WI38 (cell line): ENCODE measurements at regions not wholly inside any gene's neighbourhood (a gene's known extent, or its start where the extent isn't known, plus 50 kb on each side); places are given as distances from the start of the nearest gene placed in this dataset.

Experiments
- H3K4me3 ChIP-seq: 2 replicates; pipeline ENCODE4 v1.5.1; 2011; ENCODE audit warnings: low read depth, mild to moderate bottlenecking, control low read depth, low read length
- CTCF ChIP-seq: IDR thresholded peaks from 2 replicates; pipeline ENCODE4 v1.5.1; 2012; ENCODE audit warnings: low read depth, mild to moderate bottlenecking, control low read depth, low read length

DNA sequence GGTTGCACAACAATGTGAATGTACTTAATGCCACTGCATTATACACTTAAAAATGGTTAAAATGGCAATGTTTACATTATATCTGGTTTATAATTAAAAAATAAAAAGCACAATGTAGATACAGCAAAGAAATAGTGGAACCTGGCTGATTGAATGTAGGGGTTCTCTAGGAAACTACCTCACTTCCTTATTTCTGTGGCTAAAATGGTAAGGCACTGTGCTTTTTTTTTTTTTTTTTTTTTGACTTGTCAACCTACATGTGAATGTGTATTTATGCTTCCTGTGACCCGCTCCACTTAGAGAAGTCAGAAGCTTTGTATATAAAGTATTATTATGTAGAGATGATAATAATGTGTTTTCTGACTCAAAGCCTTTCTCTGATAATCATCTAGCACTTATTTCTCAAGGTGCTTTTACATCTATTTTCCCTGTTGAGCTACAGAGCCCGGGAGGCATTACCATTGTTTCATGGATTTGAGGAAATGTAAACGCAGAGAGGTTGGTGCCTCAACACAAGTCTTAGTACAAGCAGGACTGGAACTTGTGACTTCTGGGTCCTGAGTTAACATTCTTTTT lies 55.0 kb downstream of the SOX4 start:
- no peak for TF ChIP-seq CTCF
- no peak overlapping the region for H3K4me3 ChIP-seq

DNA sequence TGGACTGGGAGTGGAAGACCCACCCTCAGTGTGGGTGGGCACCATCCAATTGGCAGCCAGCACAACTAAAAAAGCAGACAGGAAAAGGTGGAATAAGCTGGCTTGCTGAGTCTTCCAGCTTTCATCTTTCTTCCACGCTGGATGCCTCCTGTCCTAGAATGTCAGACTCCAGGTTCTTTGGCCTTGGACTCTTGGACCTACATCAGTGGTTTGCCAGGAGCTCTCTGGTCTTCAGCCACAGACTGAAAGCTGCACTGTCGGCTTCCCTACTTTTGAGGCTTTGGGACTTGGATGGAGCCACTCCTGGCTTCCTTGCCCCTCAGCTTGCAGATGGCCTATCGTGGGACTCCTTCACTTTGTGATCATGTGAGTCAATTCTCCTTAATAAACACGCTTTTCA lies 59.8 kb downstream of the SOX4 start:
- H3K4me3 ChIP-seq, result no peak overlapping the region
- no peak for TF ChIP-seq CTCF

GRCh38 chr6:21653905-21654304 lies 60.4 kb downstream of the SOX4 start:
- H3K4me3 ChIP-seq, result no peak overlapping the region

DNA sequence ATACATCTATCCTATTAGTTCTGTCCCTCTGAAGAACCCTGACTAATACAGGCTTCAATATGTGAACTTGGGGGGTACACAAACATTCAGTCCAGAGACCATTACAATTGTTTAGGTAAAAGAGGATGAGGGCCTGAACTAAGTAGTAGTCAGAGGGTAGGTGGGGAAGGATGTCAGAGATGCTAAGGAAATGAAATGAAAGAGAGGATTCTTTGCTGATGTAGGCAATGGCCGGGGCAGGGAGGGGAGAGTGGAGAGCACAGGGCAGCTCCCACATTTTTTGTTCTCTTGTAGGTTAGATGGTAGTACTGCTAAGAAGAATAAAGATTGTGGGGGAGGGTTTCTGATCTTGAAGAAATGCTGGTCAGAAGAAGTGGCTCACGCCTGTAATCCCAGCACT lies 60.8 kb downstream of the SOX4 start:
- TF ChIP-seq CTCF, result no peak
- H3K4me3 ChIP-seq, result no peak overlapping the region

More at GRCh38 chr6:21653905-21654304, 60.4 kb downstream of the SOX4 start:
- TF ChIP-seq CTCF, result no peak

DNA sequence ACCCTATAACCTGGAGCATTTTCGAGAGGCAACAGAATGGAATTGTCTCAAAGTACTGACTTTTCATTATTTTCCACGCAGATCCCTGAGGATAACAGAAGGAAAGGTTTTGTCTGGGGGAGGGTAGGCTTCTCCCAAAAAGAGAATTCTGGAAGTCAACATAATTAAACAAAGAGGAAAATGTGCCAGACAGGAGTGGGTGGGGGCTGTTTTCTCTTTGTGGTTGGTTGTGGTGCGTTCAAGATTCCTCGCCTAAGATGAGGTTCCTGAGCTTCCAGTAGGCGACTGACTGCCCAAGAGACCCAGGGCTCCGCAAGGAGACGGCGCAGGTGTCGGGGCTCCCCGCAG lies 70.4 kb downstream of the SOX4 start:
- H3K4me3 ChIP-seq, result peak overlapping the region; percentile 58
- no peak for TF ChIP-seq CTCF

DNA sequence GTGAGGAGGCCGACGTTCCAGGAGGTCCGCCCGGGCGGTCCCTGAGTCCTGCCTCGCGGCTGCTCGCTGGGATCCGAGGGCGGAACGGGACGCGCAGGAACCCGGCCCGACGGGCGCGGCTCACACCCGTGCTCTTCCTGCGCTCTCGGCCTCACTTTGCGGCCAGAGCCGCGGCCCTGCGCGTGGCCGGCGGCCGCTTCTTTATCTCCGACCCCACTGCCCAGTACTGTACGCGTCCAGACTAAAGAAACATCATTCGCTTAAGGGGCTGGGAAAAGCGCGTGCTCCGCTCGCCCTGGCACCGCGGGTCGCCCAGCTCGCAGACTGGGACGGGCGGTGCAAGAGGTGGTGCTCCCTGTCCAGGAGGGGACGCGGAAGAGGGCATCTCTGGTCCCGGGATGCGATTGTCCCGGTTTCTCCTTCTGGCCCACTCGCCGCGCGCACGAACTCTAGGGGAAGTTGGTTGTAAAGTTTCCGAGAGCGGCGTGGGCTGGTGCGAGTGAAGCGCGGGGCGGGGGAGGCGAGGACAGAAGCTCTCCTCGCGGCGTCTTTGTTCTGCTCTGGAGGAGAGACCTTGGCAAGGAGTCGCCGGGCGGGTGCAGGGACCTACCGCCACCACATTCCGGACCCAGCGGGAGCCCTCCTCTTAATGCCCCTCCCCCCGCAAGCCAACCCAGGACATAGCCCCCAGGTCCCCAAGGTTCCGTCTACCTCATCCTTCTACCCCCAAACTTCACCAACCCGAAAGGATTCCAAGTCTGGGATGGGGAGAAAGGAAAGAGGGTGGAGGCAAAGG lies 71.0 kb downstream of the SOX4 start:
- H3K4me3 ChIP-seq, result peak overlapping the region; percentile 58
- no peak for TF ChIP-seq CTCF

DNA sequence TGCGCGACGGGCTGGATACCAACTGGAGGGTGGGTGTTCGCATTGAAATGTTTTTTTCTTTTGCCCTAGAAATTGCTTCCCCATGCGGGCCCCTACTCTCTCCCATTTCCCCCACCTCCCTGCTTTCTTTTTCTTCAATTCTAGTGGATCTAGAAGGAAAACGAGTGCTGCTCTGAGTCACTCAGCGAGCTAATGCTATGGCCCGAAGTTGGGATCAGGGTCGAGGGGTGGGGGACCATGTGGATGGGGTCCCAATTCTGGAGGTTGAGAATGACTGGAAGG lies 71.5 kb downstream of the SOX4 start:
- H3K4me3 ChIP-seq, result peak overlapping the region; percentile 58
- no peak for TF ChIP-seq CTCF
